Right ventricle myocardium superior (tissue), 1 donor: ENCODE measurements at regions not wholly inside any gene's neighbourhood (a gene's known extent, or its start where the extent isn't known, plus 50 kb on each side); places are given as distances from the start of the nearest gene placed in this dataset.

ENCODE experiments used
- ATAC-seq: fragments of 200-7000 bp; cut with Tn5 transposase; one replicate; pipeline ENCODE4 v1.9.1; 2020; ENCODE audit warnings: mild to moderate bottlenecking; ENCODE audit not compliant: poor library complexity
- DNase-seq: peaks from one replicate; pipeline ENCODE4 v3.0.0-alpha.2; 2020
- intact Hi-C: fragments of 100-400 bp; cut with DNase I; formaldehyde crosslinking; loops from one replicate; pipeline ENCODE4 v1.11.2; 2022
- donor health status: DM: no; HTN: yes; CAD: no; lungs with severe emphysema.

DNA sequence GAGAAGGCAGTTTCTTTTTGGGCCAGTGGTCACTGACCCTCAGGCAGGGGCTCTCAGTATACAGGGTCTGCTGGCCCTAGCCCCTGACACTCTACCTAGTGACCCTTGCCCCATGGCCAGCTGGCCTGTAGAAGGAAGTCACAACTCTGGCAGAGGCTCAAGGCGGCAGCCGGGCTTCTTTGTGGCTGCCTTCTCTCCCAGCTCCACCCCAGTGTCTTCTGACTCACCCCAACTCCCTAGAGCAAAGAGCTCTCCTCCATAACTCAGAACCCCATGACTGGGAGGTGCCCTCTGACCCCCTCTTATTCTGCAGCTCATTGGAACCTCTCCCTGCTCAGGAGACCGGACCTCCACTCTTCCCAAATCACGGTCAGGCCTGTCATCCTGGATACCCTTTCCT, 358.2 kb downstream of the FGFR2 start:
- intact Hi-C loops, result no loop called here
- DNase-seq (no peak), ATAC-seq (no peak)

- DNase-seq (no peak), ATAC-seq (no peak)
- intact Hi-C loops, result no loop called here
Observed at GRCh38 chr10:121240556-121240955, 357.7 kb downstream of the FGFR2 start.

DNA sequence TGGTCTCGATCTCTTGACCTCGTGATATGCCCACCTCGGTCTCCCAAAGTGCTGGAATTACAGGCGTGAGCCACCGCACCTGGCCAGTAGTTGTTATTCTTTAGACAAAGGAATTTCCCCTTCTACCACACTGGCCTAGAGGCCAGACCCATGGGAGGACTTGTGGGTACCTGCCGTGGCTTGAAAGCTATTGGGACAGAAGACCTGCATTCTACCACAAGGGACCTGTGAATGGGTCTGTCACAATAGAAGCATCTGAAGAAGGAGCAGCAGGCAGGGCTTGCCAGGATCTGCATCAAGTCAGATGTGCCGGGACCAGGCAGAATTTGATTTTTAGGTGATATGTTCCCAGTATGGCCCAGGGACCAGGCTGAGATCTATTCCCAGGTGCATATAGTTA, 356.9 kb downstream of the FGFR2 start:
- ATAC-seq, result no peak
- intact Hi-C loops, result no loop called here

DNA sequence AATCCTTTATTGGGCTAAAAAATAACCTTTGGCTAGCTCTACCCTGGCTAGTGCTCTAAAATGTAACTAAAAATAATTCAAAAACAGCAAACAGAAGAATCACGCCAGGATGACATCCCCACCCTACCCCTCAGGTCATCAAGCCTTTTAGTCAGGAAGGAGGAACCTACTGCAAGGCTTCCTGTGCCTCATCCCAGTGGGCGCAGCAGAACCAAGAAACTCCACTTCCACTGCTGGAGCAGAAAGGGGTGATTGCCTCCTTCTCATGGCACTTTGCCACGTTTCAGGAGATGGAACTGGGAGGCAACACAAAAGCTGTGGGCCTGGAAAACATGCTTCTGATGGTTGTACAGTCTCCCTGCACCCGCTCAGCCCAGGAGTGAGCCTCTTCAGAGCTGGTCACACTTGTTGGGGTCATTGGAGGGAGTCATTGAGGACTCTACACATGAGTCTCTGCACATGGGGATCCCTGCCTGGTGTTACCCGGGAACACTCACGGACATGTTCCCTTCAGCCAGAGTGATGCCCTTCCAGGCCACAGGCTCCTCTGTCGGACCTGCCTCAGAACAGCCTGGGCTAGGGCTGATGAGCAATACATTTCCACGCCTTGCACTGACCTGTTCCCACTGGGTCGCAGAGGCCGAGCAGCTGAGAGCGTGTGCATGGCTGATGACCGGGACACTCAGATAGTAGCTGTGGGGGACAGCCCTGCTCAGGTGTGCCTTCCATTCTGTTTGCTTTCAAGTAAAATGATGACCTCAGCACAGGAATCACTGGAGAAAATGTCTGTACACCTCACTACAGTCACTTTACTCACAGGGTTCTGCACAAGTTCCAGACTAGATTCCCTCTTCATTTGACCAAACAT, 355.3 kb downstream of the FGFR2 start:
- no peak for DNase-seq
- ATAC-seq, result no peak
- intact Hi-C loops, result no loop called here

More for the DNA sequence above, 356.9 kb downstream of the FGFR2 start:
- DNase-seq, result no peak

DNA sequence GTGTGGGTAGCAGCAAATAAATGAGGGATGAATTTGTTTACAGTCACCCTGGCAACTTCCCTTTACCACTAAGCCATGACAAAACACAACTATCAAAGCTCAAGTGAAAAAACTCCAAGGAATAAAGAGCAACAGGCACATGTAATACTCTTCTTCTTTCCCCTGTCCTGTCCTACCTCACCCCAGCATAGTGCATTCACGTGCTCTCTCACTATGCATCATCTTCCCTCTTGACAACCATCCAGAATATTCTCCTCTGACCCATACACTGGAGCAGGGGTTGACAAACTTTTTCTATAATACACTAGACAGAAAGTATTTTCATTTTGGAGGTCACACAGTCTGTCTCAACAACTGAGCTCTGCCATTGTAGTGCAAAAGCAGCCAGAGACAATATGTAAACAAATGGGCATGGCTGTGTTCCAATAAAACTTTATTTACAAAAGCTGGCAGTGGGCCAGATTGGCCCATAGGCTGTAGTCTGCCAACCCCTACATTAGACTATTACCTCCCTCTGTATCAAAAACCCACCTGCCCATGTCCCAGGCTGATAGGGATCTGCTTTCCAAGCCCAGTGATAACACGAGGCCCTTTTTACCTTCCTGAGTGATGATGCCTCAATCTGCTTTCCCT, 354.5 kb downstream of the FGFR2 start:
- ATAC-seq (no peak), DNase-seq (no peak)
- intact Hi-C loops, result no loop called here

GRCh38 chr10:121244818-121245217, 353.4 kb downstream of the FGFR2 start:
- intact Hi-C loops, result no loop called here
- ATAC-seq, result no peak
- no peak for DNase-seq

- DNase-seq, result no peak
Observed at GRCh38 chr10:121245754-121246153, 352.5 kb downstream of the FGFR2 start.

GRCh38 chr10:121248266-121248665, 350.0 kb downstream of the FGFR2 start:
- DNase-seq (no peak), ATAC-seq (no peak)
- intact Hi-C loops, result no loop called here

More at GRCh38 chr10:121245754-121246153, 352.5 kb downstream of the FGFR2 start:
- intact Hi-C loops, result no loop called here
- no peak for ATAC-seq

DNA sequence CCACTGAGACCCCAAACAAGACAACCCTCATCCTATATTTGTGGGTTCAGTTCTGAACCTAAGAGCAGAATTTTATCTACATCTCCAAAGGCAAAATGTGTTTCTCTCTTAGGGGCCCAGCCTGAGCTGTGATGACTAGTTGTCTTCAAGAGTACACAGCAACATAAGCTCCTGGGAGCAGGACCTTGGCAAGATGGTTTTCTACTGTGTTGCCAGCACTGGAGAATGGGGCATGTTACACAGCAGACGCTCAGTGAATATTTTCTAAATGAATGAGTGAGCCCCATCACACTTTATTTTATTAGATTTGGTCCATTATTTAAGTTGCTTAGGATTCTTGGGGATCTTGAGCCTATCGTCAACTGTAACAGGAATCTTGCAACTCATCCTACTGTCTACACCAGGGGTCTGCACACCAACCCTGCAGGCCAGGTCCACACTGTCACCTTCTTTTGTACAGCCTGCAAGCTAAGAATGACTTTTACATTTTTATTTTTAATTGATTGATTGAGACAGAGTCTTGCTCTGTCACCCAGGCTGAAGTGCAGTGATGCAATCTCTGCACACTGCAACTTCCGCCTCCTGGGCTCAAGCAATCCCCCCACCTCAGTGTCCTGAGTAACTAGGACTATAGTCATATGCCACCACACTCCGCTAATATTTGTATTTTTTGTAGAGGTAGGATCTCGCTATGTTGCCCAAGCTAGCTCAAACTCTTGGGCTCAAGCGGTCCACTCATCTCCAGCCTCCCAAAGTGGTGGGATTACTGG, 347.1 kb downstream of the FGFR2 start:
- no peak for ATAC-seq
- intact Hi-C loops, result no loop called here
- no peak for DNase-seq

DNA sequence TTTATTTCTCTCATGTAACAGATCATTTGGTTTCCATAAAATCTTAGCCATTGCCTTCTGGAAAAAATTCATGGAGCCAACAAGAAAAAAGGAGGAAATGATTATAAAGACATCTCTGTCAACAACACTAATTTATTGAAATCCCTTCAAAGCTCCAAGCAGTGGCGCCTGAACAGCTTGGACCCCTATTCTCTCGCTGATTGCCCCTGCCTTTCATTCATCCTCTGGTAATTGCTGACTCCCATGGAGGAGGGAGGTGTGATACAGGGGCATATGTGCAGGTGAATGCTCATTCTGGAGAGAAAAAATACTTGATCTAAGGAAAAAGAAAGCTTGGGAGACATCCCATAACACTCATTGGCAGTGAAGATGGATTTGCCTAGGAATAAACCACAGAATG, 345.5 kb downstream of the FGFR2 start:
- intact Hi-C loops, result no loop called here
- ATAC-seq (no peak), DNase-seq (no peak)

DNA sequence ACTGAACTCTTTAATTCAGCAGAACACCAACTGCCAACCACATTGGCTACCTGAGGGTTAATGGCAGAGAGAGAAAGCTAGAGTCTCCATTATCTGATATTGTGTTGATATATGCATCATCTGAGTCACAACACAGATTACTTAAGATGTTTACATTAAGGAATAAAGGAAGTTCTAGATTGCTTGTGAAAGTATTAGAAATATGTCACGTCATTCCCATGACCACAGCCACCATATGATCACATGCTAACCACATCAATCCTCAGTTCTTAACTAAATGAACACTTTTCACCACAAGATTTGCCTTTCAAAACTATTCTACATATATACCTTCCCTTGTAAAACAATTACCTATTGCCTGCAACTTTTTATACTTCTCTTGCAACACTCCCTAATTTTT, 337.9 kb downstream of the FGFR2 start:
- ATAC-seq, result no peak

GRCh38 chr10:121261665-121262064, 336.6 kb downstream of the FGFR2 start:
- no peak for DNase-seq
- no peak for ATAC-seq
- intact Hi-C loops, result no loop called here

More for the DNA sequence above, 337.9 kb downstream of the FGFR2 start:
- intact Hi-C loops, result no loop called here
- no peak for DNase-seq

- DNase-seq (no peak), ATAC-seq (no peak)
- intact Hi-C loops, result no loop called here
Observed at GRCh38 chr10:121262774-121263430, 335.3 kb downstream of the FGFR2 start.

GRCh38 chr10:121263431-121263783, 334.8 kb downstream of the FGFR2 start:
- no peak for ATAC-seq
- no peak for DNase-seq
- intact Hi-C loops, result no loop called here

GRCh38 chr10:121265360-121266123, 332.7 kb downstream of the FGFR2 start:
- intact Hi-C loops, result no loop called here
- ATAC-seq, result no peak
- no peak for DNase-seq

DNA sequence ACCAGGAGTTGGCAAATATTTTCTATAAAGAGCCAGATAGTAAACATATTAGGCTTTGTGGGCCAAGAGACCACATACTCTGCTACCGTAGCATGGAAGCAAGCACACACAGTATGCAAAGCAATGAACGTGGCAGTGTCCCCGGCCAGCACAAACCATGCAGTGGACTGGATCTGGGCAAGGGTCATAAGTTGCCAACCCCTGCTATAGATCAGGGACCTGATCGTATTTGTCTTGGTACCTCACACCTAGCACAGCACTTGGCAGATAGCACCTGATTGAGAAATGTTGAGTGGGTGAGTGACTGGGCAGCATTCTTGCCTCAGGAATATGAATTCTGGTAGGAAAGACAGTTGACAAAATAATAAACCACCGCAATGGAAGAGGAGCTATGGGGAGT, 331.9 kb downstream of the FGFR2 start:
- intact Hi-C loops, result no loop called here
- DNase-seq, result no peak
- ATAC-seq, result no peak

DNA sequence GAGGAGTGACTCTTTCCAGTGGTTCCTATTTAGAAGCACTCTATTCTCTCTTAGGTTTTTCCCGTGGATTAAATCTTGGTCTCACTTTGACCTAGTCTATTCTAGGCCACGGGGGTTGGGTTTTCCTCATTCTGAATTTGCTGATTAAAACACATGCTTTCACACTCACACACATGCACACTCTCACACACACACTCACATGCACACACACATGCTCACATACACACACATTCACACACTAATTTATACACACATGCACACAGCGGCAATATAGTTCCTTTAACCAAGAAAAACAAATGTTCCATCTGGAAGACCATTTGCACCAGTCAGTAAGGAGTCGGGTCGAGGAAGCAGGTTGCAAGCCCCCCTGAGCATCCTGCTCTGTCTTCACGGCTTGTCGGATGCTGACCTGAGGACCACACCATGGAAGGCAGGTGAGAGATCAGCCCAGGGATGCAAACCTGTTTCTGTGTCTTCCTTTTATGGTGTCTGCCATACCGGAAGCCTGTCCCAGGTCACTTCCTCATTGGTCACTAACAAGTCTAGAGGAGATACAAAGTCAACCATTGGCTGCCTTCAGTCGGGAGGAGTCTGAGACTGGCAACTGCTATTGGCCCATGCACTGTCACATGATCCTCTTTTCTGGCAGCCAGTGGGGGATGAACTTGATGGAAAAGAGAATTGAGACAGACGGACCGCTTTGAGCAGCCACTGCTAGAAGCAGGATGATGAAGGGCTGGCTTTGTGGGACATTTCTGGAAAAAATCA, 330.8 kb downstream of the FGFR2 start:
- no peak for ATAC-seq
- DNase-seq, result no peak
- intact Hi-C loops, result no loop called here

DNA sequence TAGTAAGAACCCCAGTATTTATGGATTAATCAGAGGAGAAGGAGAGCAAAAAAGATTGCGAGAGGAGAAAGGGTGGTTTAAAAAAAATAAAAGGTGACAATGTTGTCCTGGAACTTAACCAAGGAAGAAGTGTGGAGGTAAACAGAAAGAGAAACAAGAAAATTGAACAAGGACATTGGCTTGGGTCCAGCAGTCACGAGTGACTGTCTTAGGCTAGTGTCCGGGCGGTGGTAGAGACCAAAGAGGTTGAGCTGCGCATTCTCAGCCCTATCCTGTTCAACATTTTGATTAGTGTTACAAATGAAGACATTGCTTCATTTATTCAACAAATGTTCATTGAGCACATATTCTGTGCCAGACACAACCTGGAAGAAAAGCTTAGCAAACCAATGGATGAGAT, 329.9 kb downstream of the FGFR2 start:
- DNase-seq (no peak), ATAC-seq (no peak)
- intact Hi-C loops, result no loop called here
